BJ (cell line): ENCODE measurements at regions not wholly inside any gene's neighbourhood (a gene's known extent, or its start where the extent isn't known, plus 50 kb on each side); places are given as distances from the start of the nearest gene placed in this dataset.

Source experiments
- CTCF ChIA-PET: fragments of 350-600 bp; formaldehyde crosslinking; extraction: SDS; loops from one replicate; lab custom pipeline; 2021; ENCODE audit warnings: antibody characterized with exemption, inconsistent platforms; lab: Yijun Ruan, JAX
- POLR2A ChIA-PET: fragments of 300-600 bp; sonication (Branson Sonifier 250); formaldehyde crosslinking; extraction: SDS; loops from one replicate; lab custom pipeline; 2021; ENCODE audit warnings: antibody characterized with exemption; lab: Charles Lee
- DNase-seq: peaks from one replicate; pipeline ENCODE4 v3.0.0-alpha.2; 2011; ENCODE audit warnings: low read depth
- H3K27me3 ChIP-seq: 2 replicates; pipeline ENCODE4 v1.6.0; 2011; ENCODE audit warnings: low read length; ENCODE audit not compliant: control insufficient read depth, insufficient read depth
- H3K36me3 ChIP-seq: 2 replicates; pipeline ENCODE4 v1.5.1; 2011; ENCODE audit warnings: low read length; ENCODE audit not compliant: control insufficient read depth, insufficient read depth
- H3K4me3 ChIP-seq: 2 replicates; pipeline ENCODE4 v1.5.1; 2011; ENCODE audit warnings: low read depth, mild to moderate bottlenecking, control low read depth, low read length
- TF ChIP-seq, protein P1 (sequence below): IDR thresholded peaks from 2 replicates; pipeline ENCODE4 v1.5.1; 2011; ENCODE audit warnings: low read depth, mild to moderate bottlenecking, control low read depth, inconsistent platforms, low read length, moderate library complexity; ENCODE audit not compliant: insufficient read depth

- POLR2A ChIA-PET: no interaction called here
- no peak overlapping the region for H3K4me3 ChIP-seq
- CTCF ChIA-PET: no interaction called here
- DNase-seq: no peak
- TF ChIP-seq, protein P1, sequence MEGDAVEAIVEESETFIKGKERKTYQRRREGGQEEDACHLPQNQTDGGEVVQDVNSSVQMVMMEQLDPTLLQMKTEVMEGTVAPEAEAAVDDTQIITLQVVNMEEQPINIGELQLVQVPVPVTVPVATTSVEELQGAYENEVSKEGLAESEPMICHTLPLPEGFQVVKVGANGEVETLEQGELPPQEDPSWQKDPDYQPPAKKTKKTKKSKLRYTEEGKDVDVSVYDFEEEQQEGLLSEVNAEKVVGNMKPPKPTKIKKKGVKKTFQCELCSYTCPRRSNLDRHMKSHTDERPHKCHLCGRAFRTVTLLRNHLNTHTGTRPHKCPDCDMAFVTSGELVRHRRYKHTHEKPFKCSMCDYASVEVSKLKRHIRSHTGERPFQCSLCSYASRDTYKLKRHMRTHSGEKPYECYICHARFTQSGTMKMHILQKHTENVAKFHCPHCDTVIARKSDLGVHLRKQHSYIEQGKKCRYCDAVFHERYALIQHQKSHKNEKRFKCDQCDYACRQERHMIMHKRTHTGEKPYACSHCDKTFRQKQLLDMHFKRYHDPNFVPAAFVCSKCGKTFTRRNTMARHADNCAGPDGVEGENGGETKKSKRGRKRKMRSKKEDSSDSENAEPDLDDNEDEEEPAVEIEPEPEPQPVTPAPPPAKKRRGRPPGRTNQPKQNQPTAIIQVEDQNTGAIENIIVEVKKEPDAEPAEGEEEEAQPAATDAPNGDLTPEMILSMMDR: no peak
- H3K36me3 ChIP-seq: no peaks in the 10 kb centered on the region
- no peaks in the 10 kb centered on the region for H3K27me3 ChIP-seq
These were observed 1844.6 kb upstream of the PIK3C3 start for GRCh38 chr18:40110455-40110854.

- H3K4me3 ChIP-seq: no peak overlapping the region
- ChIA-PET POLR2A (no interaction called here), CTCF (no interaction called here)
- DNase-seq: no peak
- no peaks in the 10 kb centered on the region for H3K36me3 ChIP-seq
- H3K27me3 ChIP-seq: no peaks in the 10 kb centered on the region
- TF ChIP-seq, protein P1: no peak
These were observed 1845.6 kb upstream of the PIK3C3 start for GRCh38 chr18:40109252-40110049.

DNA sequence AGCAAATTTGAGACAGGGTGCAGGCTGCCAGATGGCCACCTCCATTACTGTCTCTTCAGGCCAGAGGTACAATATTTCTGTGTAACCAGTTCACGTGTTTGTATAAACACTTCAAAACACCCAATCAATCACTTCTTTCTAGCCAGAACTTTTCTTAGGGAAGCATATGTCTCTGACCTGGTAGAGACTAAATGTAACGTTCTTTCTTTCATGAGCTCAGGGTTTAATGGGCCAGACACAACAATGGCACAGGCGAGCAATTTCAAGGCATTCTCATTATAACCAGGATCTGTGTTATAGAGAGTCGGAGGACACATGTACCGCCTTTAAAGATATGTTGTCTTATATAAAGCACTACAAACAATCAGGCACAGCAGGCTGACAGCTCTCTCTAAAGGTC, 1846.4 kb upstream of the PIK3C3 start:
- CTCF ChIA-PET: no interaction called here

GRCh38 chr18:40102903-40103302, 1852.1 kb upstream of the PIK3C3 start:
- TF ChIP-seq, protein P1: no peak
- Histone ChIP-seq H3K4me3 (no peak overlapping the region), H3K27me3 (no peaks in the 10 kb centered on the region), H3K36me3 (no peaks in the 10 kb centered on the region)
- ChIA-PET POLR2A (no interaction called here), CTCF (no interaction called here)
- no peak for DNase-seq

More for the DNA sequence above, 1846.4 kb upstream of the PIK3C3 start:
- Histone ChIP-seq H3K27me3 (no peaks in the 10 kb centered on the region), H3K36me3 (no peaks in the 10 kb centered on the region), H3K4me3 (no peak overlapping the region)
- POLR2A ChIA-PET: no interaction called here
- no peak for DNase-seq
- TF ChIP-seq, protein P1: no peak

DNA sequence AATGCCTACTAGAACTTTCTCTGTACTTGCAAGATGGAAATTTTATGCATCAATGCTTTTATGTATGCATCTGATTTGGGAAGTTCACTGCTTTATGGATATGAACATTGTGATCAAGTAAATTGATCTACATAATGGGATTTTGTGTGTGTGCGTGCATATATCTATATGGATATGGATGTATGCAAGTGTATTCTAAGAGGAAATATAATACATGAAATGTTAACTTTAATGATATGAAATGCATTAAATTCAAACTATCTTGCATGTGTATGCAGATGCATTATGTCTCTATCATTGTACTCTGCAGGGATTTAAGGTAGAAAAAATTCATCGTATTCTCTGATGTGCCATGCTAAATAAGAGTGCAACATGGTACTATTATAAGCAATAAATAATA, 1855.4 kb upstream of the PIK3C3 start:
- no peaks in the 10 kb centered on the region for H3K36me3 ChIP-seq
- no peaks in the 10 kb centered on the region for H3K27me3 ChIP-seq
- TF ChIP-seq, protein P1: no peak
- H3K4me3 ChIP-seq: no peak overlapping the region
- ChIA-PET CTCF (interaction anchor here (1.0 kb wide), 1 partner anchor 17 kb away, joined by 3 read pairs; no protein-coding TSS in a partner anchor), POLR2A (no interaction called here)
- no peak for DNase-seq
